Gastrocnemius medialis (tissue), 4 donors: ENCODE measurements at regions not wholly inside any gene's neighbourhood (a gene's known extent, or its start where the extent isn't known, plus 50 kb on each side); places are given as distances from the start of the nearest gene placed in this dataset.

ENCODE experiments used
- CTCF ChIP-seq, 5 experiments: fragments of 450-650 bp in 3 of 5; fragments of 200-600 bp in 2 of 5; sonication (generic) in 2 of 5; IDR thresholded peaks in 4 of 5; conservative IDR thresholded peaks in 1 of 5; 1 replicate in 4 of 5; 2 replicates in 1 of 5; pipeline ENCODE4 v1.5.1; 2016 to 2019; ENCODE audit warnings: antibody characterized with exemption in 5 of 5, mild to moderate bottlenecking in 3 of 5, moderate library complexity in 3 of 5
- POLR2A ChIP-seq, 2 donors: fragments of 450-650 bp; IDR thresholded peaks; one replicate each; pipeline ENCODE4 v1.6.1; 2017; ENCODE audit warnings: antibody characterized with exemption in 2 of 2, mild to moderate bottlenecking in 2 of 2, moderate library complexity in 2 of 2

GRCh38 chr4:164596927-164597326, 157.0 kb upstream of the SMIM31 start:
- no peak for TF ChIP-seq CTCF (IDR thresholded peaks at IDR 0.05 in 4 of 5, conservative IDR thresholded peaks at IDR 0.05 in 1 of 5)
- TF ChIP-seq POLR2A (IDR thresholded peaks at IDR 0.05) = no peak
